Motor neuron (in vitro differentiated cells): ENCODE measurements at regions not wholly inside any gene's neighbourhood (a gene's known extent, or its start where the extent isn't known, plus 50 kb on each side); places are given as distances from the start of the nearest gene placed in this dataset.
A peak's percentile ranks its signal among the peaks of the same experiment; 100 is the strongest.

ENCODE experiments used
- ATAC-seq, 8 experiments: fragments of 200-7000 bp; cut with Tn5 transposase; replicated peaks in 6 of 8; 2 replicates each; pipeline ENCODE4 v1.8.0; 2021; ENCODE audit warnings: mild to moderate bottlenecking in 8 of 8, moderate library complexity in 8 of 8
- H3K27ac ChIP-seq, 2 donors: fragments of 250-450 bp; sonication (Bioruptor Pico); 2 replicates each; pipeline ENCODE4 v1.9.0; 2021; ENCODE audit warnings: antibody characterized with exemption in 2 of 2, mild to moderate bottlenecking in 2 of 2, moderate library complexity in 1 of 2
- H3K4me1 ChIP-seq, 2 donors: fragments of 250-450 bp; sonication (Bioruptor Pico); replicated peaks in 1 of 2; 2 replicates each; pipeline ENCODE4 v1.6.1; 2021; ENCODE audit warnings: antibody characterized with exemption in 2 of 2, mild to moderate bottlenecking in 2 of 2, moderate library complexity in 1 of 2
- H3K4me3 ChIP-seq, 5 donors: fragments of 250-450 bp; sonication (Bioruptor Pico); 2 replicates each; pipeline ENCODE4 v1.9.0; 2021; ENCODE audit warnings: antibody characterized with exemption in 5 of 5, mild to moderate bottlenecking in 5 of 5, moderate library complexity in 4 of 5
- WGBS, 10 experiments: fragments of 450-650 bp; shearing (Covaris generic); methylation state at CpG; one replicate each; pipeline ENCODE4 v1.0.0; 2022; 5-methylcytosine and 5-hydroxymethylcytosine counted together
- in situ Hi-C, 9 experiments: fragments of 400-800 bp; cut with MboI; loops; one replicate each; pipeline ENCODE4 v1.15.0; 2021; ENCODE audit warnings: low sequenced_read_pairs in 9 of 9, low pct_unique_long_range_greater_than_20kb in 2 of 9; ENCODE audit not compliant: unreplicated experiment in 9 of 9

- Histone ChIP-seq H3K4me3 (no peak overlapping the region), H3K4me1 (no peaks in the 10 kb centered on the region), H3K27ac (no peak overlapping the region)
- 30 to 86% (median 67%) methylated on average over 1 to 5 of the region's 5 CpGs; no CpG with 5 or more reads in 5 of the 10 experiments for WGBS, 10 experiments
- ATAC-seq = no peak
- in situ Hi-C loops = loop anchor here in 3 of 9 experiments (25.0 kb wide), 2 partner anchors 374 to 524 kb away; no protein-coding TSS in a partner anchor
Observed at GRCh38 chr10:23686722-23687121, 247.8 kb downstream of the OTUD1 start.

GRCh38 chr10:23692736-23693135, 253.9 kb downstream of the OTUD1 start:
- no peak for ATAC-seq
- WGBS, 10 experiments = 5 to 67% (median 32%) methylated on average over 3 to 7 of the region's 7 CpGs; no CpG with 5 or more reads in 1 of the 10 experiments
- peaks cover 4 to 11% of the 10 kb centered on the region in 2 donors for H3K4me1 ChIP-seq
- in situ Hi-C loops = loop anchor here in 3 of 9 experiments (25.0 kb wide), 2 partner anchors 380 to 530 kb away; no protein-coding TSS in a partner anchor
- H3K27ac ChIP-seq = no peak overlapping the region
- no peak overlapping the region for H3K4me3 ChIP-seq

- peaks cover 4 to 11% of the 10 kb centered on the region in 2 donors for H3K4me1 ChIP-seq
- H3K4me3 ChIP-seq = peak overlapping the region in 3 of 5 donors; percentile 44 to 75 (median 45)
- no peak overlapping the region for H3K27ac ChIP-seq
- in situ Hi-C loops = loop anchor here in 3 of 9 experiments (25.0 kb wide), 2 partner anchors 381 to 531 kb away; no protein-coding TSS in a partner anchor
- 0 to 20% (median 5%) methylated on average over 1 to 13 of the region's 23 CpGs; no CpG with 5 or more reads in 1 of the 10 experiments for WGBS, 10 experiments
- ATAC-seq = peak in 2 of 8 experiments; percentile 44 to 65
Observed at GRCh38 chr10:23693501-23693901, 254.6 kb downstream of the OTUD1 start.

- ATAC-seq = peak in 5 of 8 experiments; percentile 9 to 31 (median 15)
- no peak overlapping the region for H3K27ac ChIP-seq
- in situ Hi-C loops = loop anchor here in 3 of 9 experiments (25.0 kb wide), 2 partner anchors 382 to 532 kb away; no protein-coding TSS in a partner anchor
- peaks cover 4 to 11% of the 10 kb centered on the region in 2 donors for H3K4me1 ChIP-seq
- H3K4me3 ChIP-seq = peak overlapping the region; percentile 44 to 75 (median 45)
- WGBS, 10 experiments = 0 to 6% (median 3%) methylated on average over 6 to 13 of the region's 18 CpGs; no CpG with 5 or more reads in 5 of the 10 experiments
Observed at GRCh38 chr10:23693925-23694324, 255.1 kb downstream of the OTUD1 start.

GRCh38 chr10:23694446-23694920, 255.6 kb downstream of the OTUD1 start:
- ATAC-seq = peak; percentile 13 to 96 (median 94)
- H3K27ac ChIP-seq = no peak overlapping the region
- peaks cover 4 to 11% of the 10 kb centered on the region in 2 donors for H3K4me1 ChIP-seq
- peak overlapping the region; percentile 44 to 75 (median 45) for H3K4me3 ChIP-seq
- 0 to 1% methylated on average over 2 to 22 of the region's 49 CpGs; no CpG with 5 or more reads in 8 of the 10 experiments for WGBS, 10 experiments
- in situ Hi-C loops = loop anchor here in 3 of 9 experiments (25.0 kb wide), 2 partner anchors 382 to 532 kb away; no protein-coding TSS in a partner anchor

- in situ Hi-C loops = loop anchor here in 3 of 9 experiments (25.0 kb wide), 2 partner anchors 383 to 533 kb away; no protein-coding TSS in a partner anchor
Observed at GRCh38 chr10:23694921-23695824, 256.3 kb downstream of the OTUD1 start.

GRCh38 chr10:23695825-23696420, 257.0 kb downstream of the OTUD1 start:
- 0 to 58% (median 9%) methylated on average over 1 to 21 of the region's 36 CpGs; no CpG with 5 or more reads in 3 of the 10 experiments for WGBS, 10 experiments
- peak overlapping the region; percentile 44 to 75 (median 45) for H3K4me3 ChIP-seq
- ATAC-seq = no peak
- H3K27ac ChIP-seq = no peak overlapping the region
- peaks cover 4 to 11% of the 10 kb centered on the region in 2 donors for H3K4me1 ChIP-seq
- in situ Hi-C loops = loop anchor here in 3 of 9 experiments (25.0 kb wide), 2 partner anchors 384 to 534 kb away; no protein-coding TSS in a partner anchor

More at GRCh38 chr10:23694921-23695824, 256.3 kb downstream of the OTUD1 start:
- Histone ChIP-seq H3K4me1 (peaks cover 4 to 11% of the 10 kb centered on the region in 2 donors), H3K4me3 (peak overlapping the region; percentile 44 to 75 (median 45)), H3K27ac (no peak overlapping the region)
- 0 to 10% (median 2%) methylated on average over 2 to 11 of the region's 63 CpGs; no CpG with 5 or more reads in 5 of the 10 experiments for WGBS, 10 experiments
- ATAC-seq = peak; percentile 18 to 78 (median 72)

- Histone ChIP-seq H3K4me3 (no peak overlapping the region), H3K4me1 (peaks cover 4 to 11% of the 10 kb centered on the region in 2 donors), H3K27ac (no peak overlapping the region)
- WGBS, 10 experiments = 50 to 100% (median 83%) methylated on average over 1 to 3 of the region's 3 CpGs; no CpG with 5 or more reads in 1 of the 10 experiments
- no peak for ATAC-seq
- in situ Hi-C loops = loop anchor here in 3 of 9 experiments (25.0 kb wide), 2 partner anchors 384 to 534 kb away; no protein-coding TSS in a partner anchor
Observed at GRCh38 chr10:23696476-23696875, 257.6 kb downstream of the OTUD1 start.

- in situ Hi-C loops = no loop called here
- peak; percentile 79 to 100 (median 87) for ATAC-seq
- Histone ChIP-seq H3K27ac (no peak overlapping the region), H3K4me1 (no peaks in the 10 kb centered on the region), H3K4me3 (no peak overlapping the region)
- WGBS, 10 experiments = 0 to 40% (median 15%) methylated on average over 1 to 6 of the region's 9 CpGs
Observed at GRCh38 chr10:23702977-23703414, 264.1 kb downstream of the OTUD1 start.

- Histone ChIP-seq H3K4me3 (no peak overlapping the region), H3K4me1 (no peaks in the 10 kb centered on the region), H3K27ac (no peak overlapping the region)
- in situ Hi-C loops = no loop called here
- ATAC-seq = peak in 1 of 8 experiments; percentile 29
- WGBS, 10 experiments = 62 to 100% (median 100%) methylated on average over 1 of the region's 1 CpG
Observed at GRCh38 chr10:23715363-23715762, 276.5 kb downstream of the OTUD1 start.

GRCh38 chr10:23717913-23718312, 279.0 kb downstream of the OTUD1 start:
- no peak for ATAC-seq
- Histone ChIP-seq H3K4me1 (no peaks in the 10 kb centered on the region), H3K4me3 (no peak overlapping the region), H3K27ac (no peak overlapping the region)
- WGBS, 10 experiments = 0 to 90% (median 63%) methylated on average over 1 to 2 of the region's 2 CpGs; no CpG with 5 or more reads in 1 of the 10 experiments
- in situ Hi-C loops = no loop called here

GRCh38 chr10:23718946-23719345, 280.1 kb downstream of the OTUD1 start:
- ATAC-seq = no peak
- no peak overlapping the region for H3K4me3 ChIP-seq
- H3K4me1 ChIP-seq = no peaks in the 10 kb centered on the region
- 0 to 100% (median 40%) methylated on average over 1 to 3 of the region's 3 CpGs; no CpG with 5 or more reads in 3 of the 10 experiments for WGBS, 10 experiments
- in situ Hi-C loops = no loop called here
- H3K27ac ChIP-seq = no peak overlapping the region
